Ascending aorta (tissue), 2 donors: ENCODE measurements at regions not wholly inside any gene's neighbourhood (a gene's known extent, or its start where the extent isn't known, plus 50 kb on each side); places are given as distances from the start of the nearest gene placed in this dataset.

Source experiments
- DNase-seq, 2 donors: peaks; one replicate each; pipeline ENCODE4 v3.0.0-alpha.2; 2019; ENCODE audit warnings: low spot score in 2 of 2
- H3K27ac ChIP-seq, 2 donors: fragments of 200-600 bp; sonication (generic); one replicate each; pipeline ENCODE4 v1.5.1; 2016 to 2017; ENCODE audit warnings: mild to moderate bottlenecking in 1 of 2
- H3K27me3 ChIP-seq: fragments of 200-600 bp; sonication (generic); one replicate; pipeline ENCODE4 v1.5.1; 2017
- H3K36me3 ChIP-seq, 2 donors: fragments of 200-600 bp; sonication (generic); one replicate each; pipeline ENCODE4 v1.5.1; 2016
- H3K4me1 ChIP-seq, 2 donors: fragments of 200-600 bp; sonication (generic); one replicate each; pipeline ENCODE4 v1.5.1; 2016 to 2017; ENCODE audit warnings: mild to moderate bottlenecking in 1 of 2
- H3K4me3 ChIP-seq, 2 donors: fragments of 200-600 bp; sonication (generic); one replicate each; pipeline ENCODE4 v1.5.1; 2016 to 2017; ENCODE audit warnings: mild to moderate bottlenecking in 1 of 2
- H3K9me3 ChIP-seq, 2 donors: fragments of 200-600 bp; sonication (generic); one replicate each; pipeline ENCODE4 v1.5.1; 2016
- CTCF ChIP-seq, 3 experiments: fragments of 200-600 bp in 2 of 3; fragments of 450-650 bp in 1 of 3; sonication (generic) in 2 of 3; IDR thresholded peaks; one replicate each; pipeline ENCODE4 v1.5.1; 2016 to 2019; ENCODE audit warnings: antibody characterized with exemption in 3 of 3, mild to moderate bottlenecking in 1 of 3, moderate library complexity in 1 of 3
- intact Hi-C: fragments of 100-400 bp; cut with DNase I; formaldehyde crosslinking; loops from one replicate; pipeline ENCODE4 v1.15.1; 2023

- no peak for DNase-seq
- H3K4me3 ChIP-seq, result no peak overlapping the region
These were observed 267.0 kb upstream of the CFAP20DC start for GRCh38 chr3:59316688-59317275.

GRCh38 chr3:59313365-59313764, 263.5 kb upstream of the CFAP20DC start:
- H3K27ac ChIP-seq, result no peak overlapping the region
- H3K27me3 ChIP-seq, result no peaks in the 10 kb centered on the region
- no peaks in the 10 kb centered on the region for H3K9me3 ChIP-seq
- TF ChIP-seq CTCF (IDR thresholded peaks at IDR 0.05), result no peak
- intact Hi-C loops, result no loop called here
- H3K4me3 ChIP-seq, result no peak overlapping the region
- no peaks in the 10 kb centered on the region for H3K36me3 ChIP-seq
- no peak for DNase-seq
- H3K4me1 ChIP-seq, result no peaks in the 10 kb centered on the region

More at GRCh38 chr3:59316688-59317275, 267.0 kb upstream of the CFAP20DC start:
- Histone ChIP-seq H3K36me3 (no peaks in the 10 kb centered on the region), H3K9me3 (no peaks in the 10 kb centered on the region), H3K27me3 (no peaks in the 10 kb centered on the region), H3K4me1 (no peaks in the 10 kb centered on the region), H3K27ac (no peak overlapping the region)
- no peak for TF ChIP-seq CTCF (IDR thresholded peaks at IDR 0.05)
- intact Hi-C loops, result no loop called here

- H3K27ac ChIP-seq, result no peak overlapping the region
- H3K36me3 ChIP-seq, result no peaks in the 10 kb centered on the region
- intact Hi-C loops, result no loop called here
- no peaks in the 10 kb centered on the region for H3K27me3 ChIP-seq
- H3K4me3 ChIP-seq, result no peak overlapping the region
- DNase-seq, result no peak
- H3K4me1 ChIP-seq, result no peaks in the 10 kb centered on the region
- H3K9me3 ChIP-seq, result no peaks in the 10 kb centered on the region
- no peak for TF ChIP-seq CTCF (IDR thresholded peaks at IDR 0.05)
These were observed 261.4 kb upstream of the CFAP20DC start for GRCh38 chr3:59311231-59311630.

- no peak overlapping the region for H3K4me3 ChIP-seq
- H3K4me1 ChIP-seq, result no peaks in the 10 kb centered on the region
- H3K36me3 ChIP-seq, result no peaks in the 10 kb centered on the region
- no peak for DNase-seq
- H3K9me3 ChIP-seq, result no peaks in the 10 kb centered on the region
- intact Hi-C loops, result no loop called here
- H3K27me3 ChIP-seq, result no peaks in the 10 kb centered on the region
- TF ChIP-seq CTCF (IDR thresholded peaks at IDR 0.05), result no peak
- no peak overlapping the region for H3K27ac ChIP-seq
These were observed 260.9 kb upstream of the CFAP20DC start for GRCh38 chr3:59310736-59311135.

GRCh38 chr3:59308684-59309083, 258.9 kb upstream of the CFAP20DC start:
- no peak for DNase-seq
- Histone ChIP-seq H3K9me3 (no peaks in the 10 kb centered on the region), H3K4me1 (no peaks in the 10 kb centered on the region), H3K27me3 (no peaks in the 10 kb centered on the region), H3K4me3 (no peak overlapping the region), H3K27ac (no peak overlapping the region), H3K36me3 (no peaks in the 10 kb centered on the region)
- intact Hi-C loops, result no loop called here
- TF ChIP-seq CTCF (IDR thresholded peaks at IDR 0.05), result no peak

- H3K36me3 ChIP-seq, result no peaks in the 10 kb centered on the region
- H3K27me3 ChIP-seq, result no peaks in the 10 kb centered on the region
- intact Hi-C loops, result no loop called here
- no peak overlapping the region for H3K27ac ChIP-seq
- H3K4me3 ChIP-seq, result no peak overlapping the region
- H3K9me3 ChIP-seq, result no peaks in the 10 kb centered on the region
- no peaks in the 10 kb centered on the region for H3K4me1 ChIP-seq
- no peak for TF ChIP-seq CTCF (IDR thresholded peaks at IDR 0.05)
- no peak for DNase-seq
These were observed 258.2 kb upstream of the CFAP20DC start for GRCh38 chr3:59308001-59308400.
